HG02852 (cell line): ENCODE measurements at regions not wholly inside any gene's neighbourhood (a gene's known extent, or its start where the extent isn't known, plus 50 kb on each side); places are given as distances from the start of the nearest gene placed in this dataset.
A peak's percentile ranks its signal among the peaks of the same experiment; 100 is the strongest.

ENCODE experiments used
- ATAC-seq: cut with Tn5 transposase; IDR thresholded peaks from one replicate; pipeline ENCODE4 v1.9.1; 2021; ENCODE audit warnings: mild to moderate bottlenecking, moderate library complexity; ENCODE audit not compliant: unreplicated experiment

GRCh38 chr1:88399690-88400089 is 284.4 kb upstream of the PKN2 start:
- peak; percentile 77 for ATAC-seq

- ATAC-seq = peak; percentile 87
Measured at GRCh38 chr1:88401313-88401712, 282.8 kb upstream of the PKN2 start.

- no peak for ATAC-seq
Measured at GRCh38 chr1:88404582-88404981, 279.5 kb upstream of the PKN2 start.

GRCh38 chr1:88407248-88407647 is 276.8 kb upstream of the PKN2 start:
- no peak for ATAC-seq

GRCh38 chr1:88421997-88422396 is 262.1 kb upstream of the PKN2 start:
- no peak for ATAC-seq

- ATAC-seq = no peak
Measured at GRCh38 chr1:88433556-88433955, 250.5 kb upstream of the PKN2 start.

GRCh38 chr1:88434836-88435235 is 249.2 kb upstream of the PKN2 start:
- no peak for ATAC-seq

GRCh38 chr1:88441022-88441421 is 243.1 kb upstream of the PKN2 start:
- no peak for ATAC-seq

GRCh38 chr1:88451856-88452255 is 232.2 kb upstream of the PKN2 start:
- no peak for ATAC-seq

- ATAC-seq = no peak
Measured at GRCh38 chr1:88453295-88453694, 230.8 kb upstream of the PKN2 start.

GRCh38 chr1:88454781-88455180 is 229.3 kb upstream of the PKN2 start:
- ATAC-seq = no peak

GRCh38 chr1:88455621-88456256 is 228.3 kb upstream of the PKN2 start:
- no peak for ATAC-seq

GRCh38 chr1:88457197-88457596 is 226.9 kb upstream of the PKN2 start:
- ATAC-seq = no peak

- no peak for ATAC-seq
Measured at GRCh38 chr1:88461007-88461406, 223.1 kb upstream of the PKN2 start.

- ATAC-seq = no peak
Measured at GRCh38 chr1:88462096-88462487, 222.0 kb upstream of the PKN2 start.

GRCh38 chr1:88462488-88463261 is 221.4 kb upstream of the PKN2 start:
- ATAC-seq = no peak

- no peak for ATAC-seq
Measured at GRCh38 chr1:88463401-88463985, 220.6 kb upstream of the PKN2 start.

- no peak for ATAC-seq
Measured at GRCh38 chr1:88466011-88466410, 218.1 kb upstream of the PKN2 start.

- no peak for ATAC-seq
Measured at GRCh38 chr1:88466899-88467580, 217.0 kb upstream of the PKN2 start.

- ATAC-seq = no peak
Measured at GRCh38 chr1:88472298-88472697, 211.8 kb upstream of the PKN2 start.

GRCh38 chr1:88472714-88473113 is 211.4 kb upstream of the PKN2 start:
- no peak for ATAC-seq
